GM12874 (cell line): ENCODE measurements at regions not wholly inside any gene's neighbourhood (a gene's known extent, or its start where the extent isn't known, plus 50 kb on each side); places are given as distances from the start of the nearest gene placed in this dataset.

Experiments used
- TF ChIP-seq, protein P1 (sequence below): IDR thresholded peaks from 2 replicates; pipeline ENCODE4 v1.5.1; 2011; ENCODE audit warnings: low read depth, mild to moderate bottlenecking, control low read depth, low read length, moderate library complexity; ENCODE audit not compliant: insufficient read depth

DNA sequence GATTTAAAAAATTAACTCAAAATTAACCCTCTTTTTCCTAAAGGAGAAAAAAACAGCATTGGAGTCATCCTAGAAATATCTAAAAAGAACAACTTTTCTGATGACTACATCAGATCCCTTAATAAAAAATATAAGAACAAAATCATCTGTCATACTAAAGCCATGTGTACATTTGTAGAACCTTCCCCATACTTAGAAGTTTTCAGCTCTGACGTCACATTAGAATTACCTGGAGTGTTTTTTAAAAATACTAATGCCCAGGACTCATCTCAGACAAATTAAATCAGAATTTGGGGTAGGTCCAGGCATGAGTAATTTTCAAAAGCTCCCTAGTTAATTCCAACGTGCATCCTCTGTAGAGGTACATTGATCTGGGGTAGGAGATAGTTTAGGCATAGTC, 598.0 kb downstream of the DSC3 start:
- TF ChIP-seq, protein P1, sequence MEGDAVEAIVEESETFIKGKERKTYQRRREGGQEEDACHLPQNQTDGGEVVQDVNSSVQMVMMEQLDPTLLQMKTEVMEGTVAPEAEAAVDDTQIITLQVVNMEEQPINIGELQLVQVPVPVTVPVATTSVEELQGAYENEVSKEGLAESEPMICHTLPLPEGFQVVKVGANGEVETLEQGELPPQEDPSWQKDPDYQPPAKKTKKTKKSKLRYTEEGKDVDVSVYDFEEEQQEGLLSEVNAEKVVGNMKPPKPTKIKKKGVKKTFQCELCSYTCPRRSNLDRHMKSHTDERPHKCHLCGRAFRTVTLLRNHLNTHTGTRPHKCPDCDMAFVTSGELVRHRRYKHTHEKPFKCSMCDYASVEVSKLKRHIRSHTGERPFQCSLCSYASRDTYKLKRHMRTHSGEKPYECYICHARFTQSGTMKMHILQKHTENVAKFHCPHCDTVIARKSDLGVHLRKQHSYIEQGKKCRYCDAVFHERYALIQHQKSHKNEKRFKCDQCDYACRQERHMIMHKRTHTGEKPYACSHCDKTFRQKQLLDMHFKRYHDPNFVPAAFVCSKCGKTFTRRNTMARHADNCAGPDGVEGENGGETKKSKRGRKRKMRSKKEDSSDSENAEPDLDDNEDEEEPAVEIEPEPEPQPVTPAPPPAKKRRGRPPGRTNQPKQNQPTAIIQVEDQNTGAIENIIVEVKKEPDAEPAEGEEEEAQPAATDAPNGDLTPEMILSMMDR = no peak

DNA sequence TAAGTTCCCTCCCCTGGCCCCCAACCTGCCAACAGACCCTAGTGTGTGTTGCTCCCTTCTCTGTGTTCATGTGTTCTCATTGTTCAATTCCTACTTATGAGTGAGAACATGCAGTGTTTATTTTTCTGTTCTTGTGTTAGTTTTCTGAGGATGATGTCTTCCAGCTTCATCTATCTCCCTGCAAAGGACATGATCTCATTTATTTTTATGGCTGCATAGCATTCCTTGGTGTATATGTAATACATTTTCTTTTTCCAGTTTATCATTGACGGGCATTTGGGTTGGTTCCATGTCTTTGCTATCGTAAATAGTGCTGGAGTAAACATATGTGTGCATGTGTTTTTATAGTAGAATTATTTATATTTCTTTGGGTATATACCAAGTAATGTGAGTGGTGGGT, 602.2 kb downstream of the DSC3 start:
- TF ChIP-seq, protein P1 = no peak

DNA sequence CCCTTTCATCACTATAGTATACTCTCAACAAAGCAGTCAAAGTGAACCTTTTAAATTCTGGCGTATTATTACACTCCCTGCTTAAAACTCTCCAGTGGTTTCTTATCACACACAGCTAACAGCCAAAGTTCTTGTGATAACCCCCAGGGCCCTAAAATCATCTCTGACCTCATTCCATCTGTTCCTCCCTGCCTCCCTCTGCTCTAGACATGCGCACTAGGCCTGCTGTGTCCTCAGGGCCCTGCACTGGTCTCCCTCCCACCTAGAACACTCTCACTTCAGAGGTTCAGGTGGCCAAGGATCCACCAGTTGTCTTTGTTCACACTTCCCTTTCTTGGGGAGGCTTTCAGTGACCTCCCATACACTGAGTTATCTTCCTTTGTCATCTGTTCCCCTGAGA, 603.4 kb downstream of the DSC3 start:
- TF ChIP-seq, protein P1 = no peak

DNA sequence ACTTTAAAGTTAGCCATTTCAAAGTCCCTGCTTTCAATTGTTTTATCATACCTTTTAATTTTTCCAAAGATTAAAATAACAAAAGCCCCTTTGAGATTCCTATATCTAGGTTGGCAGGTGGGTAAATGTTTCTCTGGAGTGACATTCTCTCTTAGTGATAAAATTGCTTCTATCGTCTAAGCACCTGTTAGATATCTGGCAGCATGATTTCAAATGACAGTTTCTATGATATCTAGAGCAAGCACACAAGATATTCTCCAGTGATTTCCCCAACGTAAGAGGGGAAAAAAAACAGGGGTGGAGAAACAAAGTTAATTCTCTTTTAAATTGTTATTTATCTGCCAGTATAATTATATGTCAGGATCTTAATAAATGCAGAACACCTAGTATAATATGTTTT, 610.2 kb downstream of the DSC3 start:
- TF ChIP-seq, protein P1 = no peak

DNA sequence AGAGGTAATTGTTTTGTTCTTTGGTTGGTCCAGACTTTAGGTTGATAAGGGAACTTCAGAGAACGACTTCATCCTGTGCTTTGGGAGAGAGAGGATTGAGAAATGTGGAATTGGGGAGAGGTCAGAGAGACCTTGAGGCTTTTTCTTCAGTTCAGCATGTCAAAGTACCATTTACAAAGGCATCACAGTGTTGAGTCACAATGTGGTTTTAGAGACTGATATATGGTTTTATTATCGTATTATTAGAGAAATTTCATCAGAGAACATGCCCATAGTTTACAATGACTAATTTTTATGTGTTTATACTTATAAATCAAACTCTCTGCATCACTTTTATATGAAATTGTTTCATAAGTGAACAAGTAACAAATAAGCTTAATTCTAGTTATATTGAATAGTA, 626.6 kb downstream of the DSC3 start:
- TF ChIP-seq, protein P1 = no peak

DNA sequence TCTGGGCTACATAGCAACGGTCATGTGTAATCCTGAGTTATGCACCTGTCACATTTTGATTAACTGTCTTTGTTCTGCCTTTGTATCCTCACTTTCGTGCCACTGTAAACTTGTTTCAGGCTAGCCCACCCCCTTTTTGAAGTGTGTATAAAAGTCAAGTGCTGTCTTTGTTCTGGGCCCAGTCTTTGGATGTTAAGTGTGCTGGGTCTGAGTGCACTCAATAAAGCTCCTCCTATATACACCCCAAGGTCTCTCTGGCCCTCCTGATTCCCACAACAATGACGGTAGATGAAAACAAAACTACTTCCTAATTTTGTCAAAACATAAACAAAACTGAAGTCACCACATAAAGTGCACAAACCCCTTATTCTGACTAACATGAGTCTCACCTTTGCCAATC, 633.4 kb downstream of the DSC3 start:
- TF ChIP-seq, protein P1 = no peak

DNA sequence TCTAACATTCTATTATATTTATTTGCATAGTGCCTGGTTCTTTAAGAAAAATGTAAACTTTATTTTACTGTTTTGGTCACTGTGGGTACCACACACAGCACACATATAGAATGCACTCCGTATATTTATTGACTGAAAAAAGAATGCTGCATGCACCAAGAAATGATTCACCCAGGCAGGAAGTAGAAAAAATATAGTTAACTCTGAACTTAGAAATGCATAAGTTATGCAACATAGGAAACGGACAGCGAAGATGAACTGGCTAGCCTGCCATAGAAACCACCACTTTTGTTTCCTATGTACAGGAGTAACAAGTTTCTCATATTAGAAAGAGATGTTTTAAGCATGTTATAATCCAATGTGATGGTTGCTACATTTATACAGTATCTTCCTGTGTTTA, 635.8 kb downstream of the DSC3 start:
- TF ChIP-seq, protein P1 = no peak

DNA sequence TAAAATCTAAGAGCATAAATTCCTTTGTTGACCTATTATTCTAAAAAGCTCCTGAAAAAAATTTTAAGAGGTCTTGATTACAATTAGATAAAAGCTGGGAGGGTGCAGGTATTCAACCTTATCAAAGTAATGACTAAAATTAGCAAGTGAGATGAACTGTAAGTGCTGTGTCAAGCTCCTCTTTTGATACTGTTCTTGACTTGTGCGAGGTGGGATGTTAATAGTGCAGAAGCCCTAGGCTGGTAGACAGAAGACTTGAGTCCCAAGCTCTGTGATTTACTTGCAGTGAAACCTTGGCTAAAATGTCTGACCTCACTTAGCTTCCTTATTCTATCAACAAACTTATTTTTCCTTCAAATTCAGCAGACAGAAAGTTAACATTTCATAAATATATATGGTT, 637.5 kb downstream of the DSC3 start:
- TF ChIP-seq, protein P1 = no peak
